ENCODE measurements at regions not wholly inside any gene's neighbourhood (a gene's known extent, or its start where the extent isn't known, plus 50 kb on each side); places are given as distances from the start of the nearest gene placed in this dataset.
"Not testable (repeated sequence)": the region's sequence is repeated elsewhere in the genome, so short reads cannot be mapped to it uniquely, and the experiment has no call there.

DNA sequence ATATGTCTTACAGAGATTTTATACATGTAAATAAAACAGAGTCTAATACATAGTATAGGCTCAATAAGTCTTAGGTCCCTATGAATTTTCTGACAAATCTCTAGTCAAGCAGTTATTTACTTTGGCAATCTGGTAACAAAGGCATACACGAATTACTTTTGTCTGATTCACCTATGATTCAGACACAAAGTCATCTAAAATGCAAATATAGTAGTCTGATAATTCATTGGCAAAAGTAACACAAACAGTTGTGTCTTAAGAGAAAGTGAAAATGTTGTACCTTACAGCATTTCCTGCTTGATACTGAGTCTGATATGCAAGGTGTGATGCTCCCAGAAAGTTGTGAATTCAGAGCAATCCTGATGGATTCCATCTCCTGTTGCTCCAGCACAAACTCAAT lies 209.4 kb upstream of the PRSS1 start:
- H3K4me3 ChIP-seq = no peak overlapping the region
- DNase-seq (ENCODE audit: low read depth in 1 of 2, low spot score in 2 of 2) = peak in 1 of 2 experiments; percentile 58
- H3K27me3 ChIP-seq (replicated peaks) = no peaks in the 10 kb centered on the region
- peak overlapping the region; percentile 33 for H3K27ac ChIP-seq
- no peaks in the 10 kb centered on the region for H3K36me3 ChIP-seq
- H3K4me1 ChIP-seq (replicated peaks) = peaks cover 27% of the 10 kb centered on the region
- no peaks in the 10 kb centered on the region for H3K9me3 ChIP-seq (replicated peaks)

DNA sequence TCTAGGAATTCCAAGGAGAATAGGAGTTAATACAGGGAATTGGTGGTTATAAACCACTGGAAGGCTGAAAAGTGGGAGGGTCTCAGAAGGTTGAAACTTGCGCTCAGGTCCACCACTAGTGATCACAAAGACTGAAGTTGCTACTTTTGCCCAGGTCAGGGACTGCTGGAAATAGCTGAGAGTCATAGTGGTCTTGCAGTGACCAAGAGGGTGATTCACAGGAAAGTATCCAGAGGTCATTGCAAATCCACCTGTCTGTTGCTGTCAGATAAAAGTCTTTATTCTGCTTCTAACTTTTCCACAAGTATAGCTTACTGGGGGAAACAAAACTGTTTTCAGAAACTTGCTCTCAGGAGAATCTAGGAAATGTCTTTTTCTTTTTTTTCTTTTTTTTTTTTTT lies 211.5 kb upstream of the PRSS1 start:
- Histone ChIP-seq H3K4me1 (replicated peaks) (peaks cover 27% of the 10 kb centered on the region), H3K27ac (no peak overlapping the region), H3K36me3 (no peaks in the 10 kb centered on the region), H3K27me3 (replicated peaks) (peaks cover 12% of the 10 kb centered on the region), H3K4me3 (no peak overlapping the region), H3K9me3 (replicated peaks) (no peaks in the 10 kb centered on the region)
- no peak for DNase-seq (ENCODE audit: low read depth in 1 of 2, low spot score in 2 of 2)

DNA sequence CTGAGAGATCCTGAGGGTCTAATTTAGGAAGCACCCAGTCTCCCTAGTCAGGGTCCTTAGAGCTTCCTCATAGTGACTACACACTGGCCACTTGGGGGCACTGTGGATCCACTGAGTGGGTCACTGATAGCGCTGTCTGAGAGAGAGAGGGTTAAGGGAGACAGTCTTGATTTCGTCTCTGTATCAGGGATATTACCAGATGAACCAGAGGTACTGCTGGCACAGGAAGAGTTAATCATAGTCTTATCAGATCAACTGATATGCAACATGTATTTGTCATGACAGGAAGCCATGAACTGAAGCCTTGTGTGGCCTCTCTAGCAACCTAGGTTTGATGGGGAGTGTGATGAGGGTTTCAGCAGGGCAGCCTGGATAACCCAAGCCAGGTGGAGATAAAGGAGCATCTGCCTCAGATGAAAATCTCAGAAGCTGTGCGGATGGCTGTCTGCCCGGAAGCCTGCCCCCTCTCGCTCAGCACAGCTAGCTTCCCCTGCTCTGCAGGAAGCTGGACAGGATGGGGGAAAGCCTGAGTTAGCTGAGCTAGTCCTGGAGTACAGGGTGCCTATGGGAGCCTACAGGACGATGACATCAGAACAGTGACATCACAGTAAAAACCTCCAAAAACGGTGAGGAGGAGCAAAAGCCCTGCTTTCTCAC lies 214.0 kb upstream of the PRSS1 start:
- Histone ChIP-seq H3K9me3 (replicated peaks) (no peaks in the 10 kb centered on the region), H3K27me3 (replicated peaks) (peaks cover 35% of the 10 kb centered on the region), H3K27ac (no peak overlapping the region), H3K36me3 (no peaks in the 10 kb centered on the region), H3K4me1 (replicated peaks) (peaks cover 20% of the 10 kb centered on the region), H3K4me3 (no peak overlapping the region)
- peak; percentile 65 to 81 for DNase-seq (ENCODE audit: low read depth in 1 of 2, low spot score in 2 of 2)

DNA sequence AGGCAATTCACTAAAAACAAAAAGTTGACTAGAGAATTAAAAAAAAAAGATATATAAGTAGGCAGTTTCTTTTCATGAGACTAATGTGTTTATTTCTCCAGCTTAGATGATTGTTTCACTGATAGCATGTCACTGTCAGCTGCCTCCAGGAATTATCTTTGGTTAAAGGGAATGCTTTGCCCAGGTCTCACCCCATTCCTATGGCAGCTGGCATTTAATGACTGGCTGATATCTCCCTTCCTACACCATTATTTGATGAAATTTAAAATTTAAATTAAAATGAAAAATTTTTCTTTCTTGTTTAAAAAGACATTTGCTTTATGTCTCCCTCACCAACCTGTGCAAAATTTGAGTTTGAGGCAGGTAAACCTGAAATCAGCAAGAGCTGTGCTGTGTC lies 214.5 kb upstream of the PRSS1 start:
- Histone ChIP-seq H3K27ac (no peak overlapping the region), H3K4me3 (no peak overlapping the region), H3K4me1 (replicated peaks) (peaks cover 15% of the 10 kb centered on the region), H3K27me3 (replicated peaks) (peaks cover 35% of the 10 kb centered on the region), H3K36me3 (no peaks in the 10 kb centered on the region), H3K9me3 (replicated peaks) (no peaks in the 10 kb centered on the region)
- DNase-seq (ENCODE audit: low read depth in 1 of 2, low spot score in 2 of 2) = no peak

DNA sequence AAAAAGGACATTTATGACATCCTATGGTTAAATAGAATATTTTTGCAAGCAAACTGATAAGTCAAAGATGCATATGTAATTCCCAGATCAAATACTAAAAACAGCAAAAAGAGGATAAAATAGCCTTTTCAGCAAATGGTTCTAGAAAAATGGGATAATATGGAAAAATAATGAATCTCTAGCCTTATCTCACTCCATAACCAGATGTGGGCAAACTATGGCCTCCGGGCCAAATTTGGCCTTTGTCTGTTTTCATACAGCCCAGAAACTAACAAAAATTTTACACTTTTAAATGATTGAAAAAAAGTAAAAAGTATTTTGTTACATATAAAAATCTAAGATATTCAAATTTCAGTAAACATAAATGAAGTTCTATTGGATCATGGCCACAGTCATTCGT lies 215.4 kb upstream of the PRSS1 start:
- Histone ChIP-seq H3K36me3 (no peaks in the 10 kb centered on the region), H3K27ac (no peak overlapping the region), H3K4me1 (replicated peaks) (peaks cover 7% of the 10 kb centered on the region), H3K4me3 (no peak overlapping the region), H3K9me3 (replicated peaks) (no peaks in the 10 kb centered on the region), H3K27me3 (replicated peaks) (peaks cover 40% of the 10 kb centered on the region)
- DNase-seq (ENCODE audit: low read depth in 1 of 2, low spot score in 2 of 2) = no peak

DNA sequence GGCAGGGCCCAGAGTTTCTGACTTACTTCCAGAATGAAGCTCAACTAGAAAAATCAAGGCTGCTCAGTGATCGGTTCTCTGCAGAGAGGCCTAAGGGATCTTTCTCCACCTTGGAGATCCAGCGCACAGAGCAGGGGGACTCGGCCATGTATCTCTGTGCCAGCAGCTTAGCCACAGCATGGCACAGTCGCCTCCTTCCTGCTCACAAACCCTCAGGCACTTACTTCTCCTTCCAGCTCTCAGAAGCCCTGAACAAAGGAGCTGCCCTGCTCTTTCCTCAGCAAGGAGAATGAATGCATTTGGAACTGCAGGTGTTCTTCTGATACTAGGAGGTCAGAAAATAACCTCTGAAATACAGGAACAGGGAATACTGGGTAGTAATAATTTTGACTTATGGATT lies 219.7 kb upstream of the PRSS1 start:
- H3K4me3 ChIP-seq = no peak overlapping the region
- no peaks in the 10 kb centered on the region for H3K4me1 ChIP-seq (replicated peaks)
- no peaks in the 10 kb centered on the region for H3K36me3 ChIP-seq
- H3K9me3 ChIP-seq (replicated peaks) = no peaks in the 10 kb centered on the region
- H3K27me3 ChIP-seq (replicated peaks) = peaks cover 52% of the 10 kb centered on the region
- no peak overlapping the region for H3K27ac ChIP-seq
- DNase-seq (ENCODE audit: low read depth in 1 of 2, low spot score in 2 of 2) = no peak

DNA sequence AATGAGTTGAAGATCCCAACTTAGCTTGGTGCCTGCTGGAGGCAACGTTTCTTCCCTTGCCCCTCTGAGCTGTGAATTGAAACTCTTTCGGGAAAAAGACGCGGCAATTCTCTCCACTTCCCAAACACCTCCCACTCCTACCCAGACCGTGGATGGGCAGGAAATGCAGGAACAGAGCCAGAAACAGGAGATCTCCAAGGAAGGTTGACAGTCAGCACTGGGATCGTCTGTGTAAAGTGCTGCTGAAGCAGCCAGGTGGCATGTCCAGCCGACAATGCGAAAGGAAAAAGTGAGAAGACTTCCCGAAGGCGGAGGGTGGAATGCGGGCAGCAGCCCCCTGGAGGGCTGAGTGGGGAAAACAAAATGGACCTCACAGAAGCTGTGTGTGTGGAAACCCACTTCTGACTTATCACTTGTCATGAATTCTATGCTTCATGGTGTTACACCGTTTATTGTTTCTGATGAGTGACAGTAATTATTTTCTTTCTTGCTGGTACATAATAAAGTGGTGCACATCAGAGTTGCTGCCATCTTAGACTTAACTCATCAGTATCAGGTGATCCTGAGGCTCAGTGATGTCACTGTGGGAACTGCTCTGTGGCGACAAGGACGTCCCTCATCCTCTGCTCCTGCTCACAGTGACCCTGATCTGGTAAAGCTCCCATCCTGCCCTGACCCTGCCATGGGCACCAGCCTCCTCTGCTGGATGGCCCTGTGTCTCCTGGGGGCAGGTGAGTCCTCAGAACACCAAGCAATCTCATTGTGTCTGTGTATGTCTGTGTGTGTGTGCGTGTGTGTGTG lies 220.5 kb upstream of the PRSS1 start:
- Histone ChIP-seq H3K4me3 (no peak overlapping the region), H3K9me3 (replicated peaks) (no peaks in the 10 kb centered on the region), H3K27me3 (replicated peaks) (peaks cover 49% of the 10 kb centered on the region), H3K4me1 (replicated peaks) (no peaks in the 10 kb centered on the region), H3K27ac (no peak overlapping the region), H3K36me3 (no peaks in the 10 kb centered on the region)
- no peak for DNase-seq (ENCODE audit: low read depth in 1 of 2, low spot score in 2 of 2)

DNA sequence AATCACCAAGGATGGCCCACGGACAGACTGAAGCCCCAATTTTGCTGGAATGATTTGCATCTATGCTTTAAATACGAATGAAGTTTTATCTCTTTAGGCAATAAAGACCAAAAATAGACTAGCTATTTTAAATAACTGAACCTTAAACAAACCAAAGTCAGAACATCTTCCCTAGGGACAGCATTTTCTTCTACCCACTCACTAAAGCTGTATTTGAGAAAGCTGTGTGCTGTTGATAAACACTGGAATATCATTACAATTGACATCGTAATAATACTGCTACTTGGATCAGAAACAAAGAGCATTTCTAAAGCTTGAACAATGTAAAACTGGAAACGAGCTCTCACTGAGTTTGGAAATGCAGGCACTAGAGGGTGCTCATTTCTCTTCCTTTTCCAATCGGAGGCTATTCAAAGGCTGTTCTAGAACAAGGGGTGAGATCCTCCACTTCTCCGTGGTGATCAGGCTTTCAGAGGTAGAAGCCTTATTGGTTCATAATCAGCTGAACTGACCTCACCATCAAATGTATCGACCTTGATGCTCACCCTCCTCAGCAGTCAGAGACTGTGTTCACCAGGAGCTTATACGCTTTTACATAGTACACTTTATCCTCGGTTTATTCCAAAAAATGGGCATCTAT lies 225.3 kb upstream of the PRSS1 start:
- Histone ChIP-seq H3K36me3 (no peaks in the 10 kb centered on the region), H3K9me3 (replicated peaks) (no peaks in the 10 kb centered on the region), H3K27ac (no peak overlapping the region), H3K4me3 (no peak overlapping the region), H3K4me1 (replicated peaks) (no peaks in the 10 kb centered on the region), H3K27me3 (replicated peaks) (peaks cover 16% of the 10 kb centered on the region)
- no peak for DNase-seq (ENCODE audit: low read depth in 1 of 2, low spot score in 2 of 2)

DNA sequence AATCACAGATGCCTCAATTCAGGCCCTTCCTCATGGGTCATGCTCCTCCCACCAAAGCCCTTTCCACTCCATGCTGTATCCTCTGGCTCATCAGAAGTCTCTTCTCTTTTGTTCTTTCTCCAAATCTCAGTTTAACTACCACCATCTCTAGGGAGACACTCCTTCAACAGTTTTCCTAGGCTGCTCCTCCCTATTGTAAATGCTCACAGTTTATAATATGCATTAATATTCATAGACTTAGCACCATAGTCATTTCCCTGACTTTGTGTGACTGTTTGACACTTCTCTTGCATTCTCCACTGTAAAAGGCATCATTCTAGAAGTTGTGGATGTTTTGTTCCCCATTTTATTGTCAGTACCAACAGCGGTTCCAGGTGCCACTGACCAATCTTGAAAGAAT lies 226.5 kb upstream of the PRSS1 start:
- no peak overlapping the region for H3K27ac ChIP-seq
- DNase-seq (ENCODE audit: low read depth in 1 of 2, low spot score in 2 of 2) = no peak
- H3K4me1 ChIP-seq (replicated peaks) = no peaks in the 10 kb centered on the region
- H3K36me3 ChIP-seq = no peaks in the 10 kb centered on the region
- H3K9me3 ChIP-seq (replicated peaks) = no peaks in the 10 kb centered on the region
- peaks cover 4% of the 10 kb centered on the region; the same call in 1 of the 2 replicates for H3K27me3 ChIP-seq (replicated peaks)
- H3K4me3 ChIP-seq = no peak overlapping the region

DNA sequence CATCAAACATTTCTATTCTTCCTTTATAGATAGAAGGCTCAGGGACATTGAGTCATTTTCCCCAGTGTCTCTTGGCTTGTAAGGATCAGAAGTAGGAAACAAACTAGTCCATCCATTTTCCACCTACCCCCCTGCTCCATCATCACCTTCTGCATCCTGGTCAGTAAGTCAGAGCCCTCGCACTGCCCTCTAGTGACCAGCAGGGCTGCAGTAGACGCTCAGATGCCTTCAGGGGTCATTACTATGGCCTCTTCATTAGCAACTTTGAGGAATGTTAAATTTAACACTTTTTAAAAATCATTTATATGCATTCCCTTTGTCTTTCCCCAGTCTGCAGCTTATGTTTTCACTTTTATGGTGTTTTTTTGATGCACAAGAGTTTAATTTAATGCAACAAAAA lies 228.4 kb upstream of the PRSS1 start:
- peaks cover 10% of the 10 kb centered on the region for H3K27me3 ChIP-seq (replicated peaks)
- H3K9me3 ChIP-seq (replicated peaks); H3K4me3 ChIP-seq; H3K4me1 ChIP-seq (replicated peaks); H3K27ac ChIP-seq; H3K36me3 ChIP-seq: not testable (repeated sequence)
- DNase-seq (ENCODE audit: low read depth in 1 of 2, low spot score in 2 of 2) = peak in 1 of 2 experiments; percentile 39

DNA sequence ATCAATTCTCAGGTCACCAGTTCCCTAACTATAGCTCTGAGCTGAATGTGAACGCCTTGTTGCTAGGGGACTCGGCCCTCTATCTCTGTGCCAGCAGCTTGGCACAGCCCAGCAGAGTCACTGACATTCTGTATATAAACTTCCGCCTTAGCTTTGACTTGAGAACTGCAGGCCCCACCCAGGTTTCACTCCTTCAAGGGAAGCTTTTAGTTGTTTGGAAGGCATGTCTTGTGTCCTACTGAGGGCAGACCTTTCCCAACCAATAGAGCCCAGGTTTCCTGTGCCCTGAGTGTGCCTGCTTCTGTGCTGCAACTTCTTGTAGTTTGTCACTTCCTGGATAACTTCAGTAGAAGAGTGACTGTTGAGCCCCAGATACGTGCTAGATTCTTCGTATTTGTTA lies 228.8 kb upstream of the PRSS1 start:
- H3K27me3 ChIP-seq (replicated peaks) = peaks cover 10% of the 10 kb centered on the region
- H3K9me3 ChIP-seq (replicated peaks); DNase-seq (ENCODE audit: low read depth in 1 of 2, low spot score in 2 of 2); H3K4me1 ChIP-seq (replicated peaks); H3K36me3 ChIP-seq; H3K4me3 ChIP-seq; H3K27ac ChIP-seq: not testable (repeated sequence)

DNA sequence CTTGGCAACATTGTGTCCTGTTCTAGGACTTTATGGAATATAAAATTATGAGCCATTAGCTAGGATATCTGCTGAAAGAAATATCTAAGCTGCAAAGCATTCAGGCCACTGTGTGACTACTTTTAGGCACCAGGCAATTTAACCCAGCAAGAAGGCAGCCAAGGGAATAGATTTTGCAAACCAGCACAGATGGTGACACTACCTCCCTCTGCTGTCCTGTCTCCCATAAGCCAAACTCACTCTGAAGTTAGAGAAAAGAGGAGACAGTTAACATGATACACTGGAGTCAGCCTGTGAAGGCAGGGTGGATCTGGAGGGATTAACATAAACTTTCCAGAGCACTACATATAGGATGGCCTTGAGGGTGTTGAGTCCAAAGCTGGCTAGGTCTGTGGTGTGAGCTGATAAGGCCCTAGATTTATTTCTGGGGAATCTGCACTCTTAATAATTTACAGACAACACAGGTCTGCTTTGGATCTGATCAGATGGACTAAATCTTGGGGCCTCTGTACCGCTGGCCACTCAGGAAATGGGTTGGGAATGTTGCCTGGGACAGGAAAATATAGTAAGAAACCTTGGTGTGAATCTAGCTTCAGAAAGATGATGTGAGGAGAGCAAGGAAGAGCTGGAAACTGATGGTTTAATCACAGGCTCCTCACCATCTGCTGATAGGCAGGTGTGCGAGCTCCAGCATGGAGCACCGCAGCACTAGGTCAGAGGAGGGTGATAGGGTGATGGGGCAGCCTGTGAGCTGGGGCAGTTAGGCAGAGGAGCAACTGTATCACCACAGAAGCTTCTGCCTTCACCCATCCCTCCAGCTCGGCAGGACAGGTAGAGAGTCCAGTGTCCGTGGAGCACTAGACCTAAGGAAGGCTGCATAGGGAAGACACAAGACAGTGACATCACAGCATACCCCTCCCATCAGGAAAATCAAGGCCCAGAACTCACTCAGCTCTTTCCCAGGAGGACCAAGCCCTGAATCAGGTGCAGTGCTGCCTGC lies 229.9 kb upstream of the PRSS1 start:
- Histone ChIP-seq H3K4me3 (no peak overlapping the region), H3K4me1 (replicated peaks) (no peaks in the 10 kb centered on the region), H3K9me3 (replicated peaks) (no peaks in the 10 kb centered on the region), H3K36me3 (no peaks in the 10 kb centered on the region), H3K27me3 (replicated peaks) (peaks cover 9% of the 10 kb centered on the region), H3K27ac (no peak overlapping the region)
- peak in 1 of 2 experiments; percentile 12 for DNase-seq (ENCODE audit: low read depth in 1 of 2, low spot score in 2 of 2)

DNA sequence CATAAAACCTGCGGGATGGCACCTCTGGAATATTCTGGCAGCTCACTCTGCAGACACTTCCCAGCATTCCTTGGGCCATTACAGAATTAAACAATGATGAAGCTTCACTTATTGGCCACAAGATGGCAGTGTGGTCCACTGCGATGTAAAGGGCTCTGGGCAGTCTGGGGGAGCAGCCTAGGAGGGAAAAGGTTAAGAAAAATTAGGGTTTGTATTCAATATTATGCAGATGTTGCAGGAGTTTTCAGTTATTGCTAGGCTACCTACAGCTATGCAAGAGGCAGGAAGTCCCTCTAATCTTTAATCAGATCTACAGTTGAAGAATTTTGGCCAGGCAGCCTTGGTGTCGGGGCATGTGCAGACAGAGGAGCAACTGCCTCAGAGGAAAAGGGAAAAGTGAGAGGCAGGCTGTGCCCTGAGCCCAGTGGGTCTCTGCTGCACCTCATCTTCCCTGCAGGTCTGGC lies 233.2 kb upstream of the PRSS1 start:
- H3K9me3 ChIP-seq (replicated peaks) = no peaks in the 10 kb centered on the region
- DNase-seq (ENCODE audit: low read depth in 1 of 2, low spot score in 2 of 2) = peak in 1 of 2 experiments; percentile 41

More for the DNA sequence above, 233.2 kb upstream of the PRSS1 start:
- Histone ChIP-seq H3K4me3 (no peak overlapping the region), H3K27me3 (replicated peaks) (peaks cover 7% of the 10 kb centered on the region), H3K36me3 (no peaks in the 10 kb centered on the region), H3K27ac (no peak overlapping the region), H3K4me1 (replicated peaks) (no peaks in the 10 kb centered on the region)

Data from SJSA1 (cell line).